PFSK-1 (cell line): ENCODE measurements at regions not wholly inside any gene's neighbourhood (a gene's known extent, or its start where the extent isn't known, plus 50 kb on each side); places are given as distances from the start of the nearest gene placed in this dataset.

ENCODE experiments used
- SIN3A ChIP-seq: IDR thresholded peaks from 2 replicates; pipeline ENCODE4 v1.6.1; 2012; ENCODE audit warnings: mild to moderate bottlenecking, low read length, moderate library complexity, borderline replicate concordance; ENCODE audit not compliant: insufficient read depth
- TAF1 ChIP-seq: IDR thresholded peaks from 2 replicates; pipeline ENCODE4 v1.6.1; 2012; ENCODE audit warnings: low read length, control low read depth, borderline replicate concordance; ENCODE audit not compliant: insufficient read depth
- TF ChIP-seq, protein P1 (sequence below), 2 experiments: IDR thresholded peaks; 2 replicates each; pipeline versions ENCODE4 v1.6.1 to v1.8.0; 2011 to 2012; ENCODE audit warnings: low read depth in 2 of 2, low read length in 2 of 2, control low read depth in 1 of 2, inconsistent platforms in 1 of 2, mild to moderate bottlenecking in 1 of 2, moderate library complexity in 1 of 2; ENCODE audit not compliant: insufficient read depth in 1 of 2

DNA sequence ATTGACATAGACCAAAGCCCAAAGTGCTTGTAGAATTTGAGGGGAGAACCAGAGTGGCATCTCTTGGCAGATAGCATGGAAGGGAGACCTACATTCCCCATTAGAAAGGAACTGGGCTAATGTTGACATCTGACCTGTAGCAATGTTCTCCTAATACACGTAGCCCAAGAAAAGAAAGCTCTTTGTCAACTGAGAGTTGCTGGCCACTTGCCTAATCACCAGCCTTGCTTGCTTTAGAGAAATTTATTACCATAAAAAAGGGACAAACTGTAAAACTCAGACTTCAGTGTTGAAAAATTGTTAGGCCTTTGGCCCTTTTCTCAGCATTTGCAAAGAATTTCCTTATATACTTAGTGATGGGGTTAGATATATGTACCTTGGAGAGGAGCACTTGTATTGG is 777.5 kb downstream of the MAFB start:
- no peak for TF ChIP-seq SIN3A
- TF ChIP-seq TAF1: no peak
- TF ChIP-seq, protein P1, sequence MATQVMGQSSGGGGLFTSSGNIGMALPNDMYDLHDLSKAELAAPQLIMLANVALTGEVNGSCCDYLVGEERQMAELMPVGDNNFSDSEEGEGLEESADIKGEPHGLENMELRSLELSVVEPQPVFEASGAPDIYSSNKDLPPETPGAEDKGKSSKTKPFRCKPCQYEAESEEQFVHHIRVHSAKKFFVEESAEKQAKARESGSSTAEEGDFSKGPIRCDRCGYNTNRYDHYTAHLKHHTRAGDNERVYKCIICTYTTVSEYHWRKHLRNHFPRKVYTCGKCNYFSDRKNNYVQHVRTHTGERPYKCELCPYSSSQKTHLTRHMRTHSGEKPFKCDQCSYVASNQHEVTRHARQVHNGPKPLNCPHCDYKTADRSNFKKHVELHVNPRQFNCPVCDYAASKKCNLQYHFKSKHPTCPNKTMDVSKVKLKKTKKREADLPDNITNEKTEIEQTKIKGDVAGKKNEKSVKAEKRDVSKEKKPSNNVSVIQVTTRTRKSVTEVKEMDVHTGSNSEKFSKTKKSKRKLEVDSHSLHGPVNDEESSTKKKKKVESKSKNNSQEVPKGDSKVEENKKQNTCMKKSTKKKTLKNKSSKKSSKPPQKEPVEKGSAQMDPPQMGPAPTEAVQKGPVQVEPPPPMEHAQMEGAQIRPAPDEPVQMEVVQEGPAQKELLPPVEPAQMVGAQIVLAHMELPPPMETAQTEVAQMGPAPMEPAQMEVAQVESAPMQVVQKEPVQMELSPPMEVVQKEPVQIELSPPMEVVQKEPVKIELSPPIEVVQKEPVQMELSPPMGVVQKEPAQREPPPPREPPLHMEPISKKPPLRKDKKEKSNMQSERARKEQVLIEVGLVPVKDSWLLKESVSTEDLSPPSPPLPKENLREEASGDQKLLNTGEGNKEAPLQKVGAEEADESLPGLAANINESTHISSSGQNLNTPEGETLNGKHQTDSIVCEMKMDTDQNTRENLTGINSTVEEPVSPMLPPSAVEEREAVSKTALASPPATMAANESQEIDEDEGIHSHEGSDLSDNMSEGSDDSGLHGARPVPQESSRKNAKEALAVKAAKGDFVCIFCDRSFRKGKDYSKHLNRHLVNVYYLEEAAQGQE (IDR thresholded peaks at IDR 0.05; ENCODE audit: insufficient read depth in 1 of 2, low read depth in 2 of 2, low read length in 2 of 2): no peak
